Muscle of leg (tissue), 3 donors: ENCODE measurements at regions not wholly inside any gene's neighbourhood (a gene's known extent, or its start where the extent isn't known, plus 50 kb on each side); places are given as distances from the start of the nearest gene placed in this dataset.
"Not testable (repeated sequence)": the region's sequence is repeated elsewhere in the genome, so short reads cannot be mapped to it uniquely, and the experiment has no call there.

Experiments
- DNase-seq: peaks from one replicate; pipeline ENCODE4 v3.0.0; 2013
- H3K27ac ChIP-seq: one replicate; pipeline ENCODE4 v1.5.1; 2013; ENCODE audit warnings: mild to moderate bottlenecking, low read length, control low read depth
- H3K27me3 ChIP-seq: one replicate; pipeline ENCODE4 v1.6.1; 2013; ENCODE audit warnings: low read length; ENCODE audit not compliant: control insufficient read depth, insufficient read depth
- H3K36me3 ChIP-seq: one replicate; pipeline ENCODE4 v1.6.1; 2013; ENCODE audit warnings: low read length; ENCODE audit not compliant: control insufficient read depth, insufficient read depth
- H3K4me1 ChIP-seq: one replicate; pipeline ENCODE4 v1.6.1; 2013; ENCODE audit warnings: low read length; ENCODE audit not compliant: control insufficient read depth, insufficient read depth
- H3K4me3 ChIP-seq: one replicate; pipeline ENCODE4 v1.5.1; 2013; ENCODE audit warnings: low read length, control low read depth
- H3K9me3 ChIP-seq: replicated peaks from 2 replicates; pipeline ENCODE4 v1.6.1; 2013; ENCODE audit warnings: low read depth, low read length; ENCODE audit not compliant: control insufficient read depth
- WGBS: methylation state at CpG from one replicate; pipeline ENCODE4 v1.1.5; 2013; ENCODE audit warnings: missing lambda C conversion rate; ENCODE audit not compliant: insufficient coverage; 5-methylcytosine and 5-hydroxymethylcytosine counted together

DNA sequence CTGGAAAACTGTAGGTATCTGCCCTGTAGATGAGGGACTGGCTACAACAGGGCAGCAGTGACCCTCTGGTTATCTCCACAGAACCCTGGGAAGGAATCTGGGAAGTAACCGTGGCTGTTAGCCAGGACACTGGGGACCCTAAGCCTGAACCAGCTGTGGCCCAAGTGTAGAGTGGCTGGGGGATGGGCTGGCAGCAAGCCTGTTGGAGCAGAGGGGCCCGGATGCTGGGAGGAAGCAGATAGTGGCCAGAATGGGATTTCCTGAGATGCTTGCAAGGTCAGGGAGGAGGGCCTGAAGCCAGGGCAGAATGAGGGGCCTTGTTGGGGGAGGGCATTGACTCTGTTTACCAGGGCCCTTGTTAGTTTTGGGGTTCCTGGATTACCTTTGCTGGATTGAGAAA lies 161.0 kb upstream of the EOLA2 start:
- no peak for DNase-seq
- Histone ChIP-seq H3K9me3 (peaks cover 2% of the 10 kb centered on the region), H3K36me3 (no peaks in the 10 kb centered on the region), H3K4me3 (no peak overlapping the region), H3K27ac (no peak overlapping the region), H3K4me1 (peaks cover 9% of the 10 kb centered on the region), H3K27me3 (peaks cover 3% of the 10 kb centered on the region)
- WGBS, result 32% methylated on average over 2 of the region's 2 CpGs

GRCh38 chrX:150100261-150100660 lies 162.0 kb upstream of the EOLA2 start:
- Histone ChIP-seq H3K36me3 (no peaks in the 10 kb centered on the region), H3K27me3 (peaks cover 3% of the 10 kb centered on the region), H3K27ac (no peak overlapping the region), H3K4me1 (peaks cover 9% of the 10 kb centered on the region), H3K9me3 (peaks cover 2% of the 10 kb centered on the region), H3K4me3 (no peak overlapping the region)
- 56% methylated on average over 1 of the region's 3 CpGs for WGBS
- DNase-seq, result no peak

DNA sequence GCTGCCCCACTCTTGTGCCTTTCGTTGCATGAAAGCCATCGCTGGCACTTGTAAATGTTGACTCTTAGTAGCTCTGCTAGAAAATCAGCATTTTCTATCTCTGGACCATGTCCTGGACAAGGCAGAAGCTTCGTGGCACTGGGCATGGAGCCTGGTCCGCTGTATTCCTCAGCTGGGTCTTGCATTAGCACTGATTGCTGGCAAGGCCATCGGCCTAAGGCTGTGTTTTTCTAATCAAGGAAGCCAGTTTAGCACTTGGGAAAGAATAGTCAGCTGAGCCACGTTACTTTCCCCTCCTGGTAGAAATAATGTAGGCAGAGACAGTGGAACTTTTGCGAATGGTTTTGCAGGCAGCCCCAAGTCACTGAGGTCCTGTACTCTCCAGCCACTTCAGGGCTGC lies 180.2 kb upstream of the EOLA2 start:
- 62% methylated on average over 7 of the region's 7 CpGs for WGBS
- Histone ChIP-seq H3K36me3 (no peaks in the 10 kb centered on the region), H3K27me3 (peaks cover 7% of the 10 kb centered on the region), H3K9me3 (no peaks in the 10 kb centered on the region), H3K27ac (peak overlapping the region; percentile 85), H3K4me3 (no peak overlapping the region), H3K4me1 (peaks cover 23% of the 10 kb centered on the region)
- peak; percentile 86 for DNase-seq

DNA sequence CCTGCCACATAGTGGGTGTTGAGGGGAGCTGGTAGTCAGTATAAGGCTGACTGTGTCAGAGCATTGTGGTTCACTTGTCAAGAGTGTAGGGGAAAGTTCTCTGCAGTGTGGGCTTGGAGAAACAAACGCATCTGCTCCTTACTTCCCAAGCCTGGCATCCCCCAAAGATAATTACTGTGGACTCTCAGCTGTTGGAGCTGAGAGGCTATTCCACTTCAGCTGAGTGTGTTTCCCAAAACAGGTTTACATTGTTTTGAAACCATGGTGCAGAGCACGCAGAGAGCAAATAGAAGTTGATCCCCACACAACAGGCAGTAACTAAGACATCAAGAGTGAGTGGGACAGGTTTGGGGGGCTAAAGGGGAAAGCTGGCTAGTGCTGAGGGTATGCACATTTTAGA lies 181.0 kb upstream of the EOLA2 start:
- Histone ChIP-seq H3K4me1 (peaks cover 23% of the 10 kb centered on the region), H3K27ac (peak overlapping the region; percentile 85), H3K9me3 (no peaks in the 10 kb centered on the region), H3K27me3 (peaks cover 7% of the 10 kb centered on the region), H3K4me3 (no peak overlapping the region), H3K36me3 (no peaks in the 10 kb centered on the region)
- peak; percentile 80 for DNase-seq
- no CpG with 5 or more reads among the region's 2 CpGs for WGBS

DNA sequence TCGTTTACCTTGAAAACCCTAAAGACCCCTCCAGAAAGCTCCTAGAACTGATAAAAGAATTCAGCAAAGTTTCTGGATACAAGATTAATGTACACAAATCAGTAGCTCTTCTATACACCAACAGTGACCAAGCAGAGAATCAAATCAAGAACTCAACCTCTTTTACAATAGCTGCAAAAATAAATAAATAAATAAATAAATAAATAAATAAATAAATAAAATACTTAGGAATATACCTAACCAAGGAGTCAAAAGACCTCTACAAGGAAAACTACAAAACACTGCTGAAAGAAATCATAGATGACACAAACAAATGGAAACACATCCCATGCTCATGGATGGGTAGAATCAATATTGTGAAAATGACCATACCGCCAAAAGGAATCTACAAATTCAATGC lies 186.8 kb upstream of the EOLA2 start:
- not testable (repeated sequence) for H3K4me3 ChIP-seq, DNase-seq

GRCh38 chrX:150127216-150127615 lies 188.9 kb upstream of the EOLA2 start:
- WGBS, result 48% methylated on average over 3 of the region's 3 CpGs
- H3K27me3 ChIP-seq, result peaks cover 3% of the 10 kb centered on the region
- no peak for DNase-seq
- H3K9me3 ChIP-seq, result no peaks in the 10 kb centered on the region
- no peaks in the 10 kb centered on the region for H3K4me1 ChIP-seq
- H3K4me3 ChIP-seq, result no peak overlapping the region
- H3K27ac ChIP-seq, result no peak overlapping the region
- no peaks in the 10 kb centered on the region for H3K36me3 ChIP-seq

More for the DNA sequence above, 186.8 kb upstream of the EOLA2 start:
- not testable (repeated sequence) for H3K27ac ChIP-seq, H3K27me3 ChIP-seq, H3K9me3 ChIP-seq, H3K36me3 ChIP-seq
- WGBS, result no CpG with 5 or more reads among the region's 2 CpGs
- H3K4me1 ChIP-seq, result peaks cover 11% of the 10 kb centered on the region

GRCh38 chrX:150143721-150144440 lies 205.6 kb upstream of the EOLA2 start:
- WGBS, result 70% methylated on average over 1 of the region's 4 CpGs
- Histone ChIP-seq H3K4me1 (peaks cover 11% of the 10 kb centered on the region), H3K36me3 (no peaks in the 10 kb centered on the region), H3K27ac (no peak overlapping the region), H3K4me3 (no peak overlapping the region), H3K9me3 (no peaks in the 10 kb centered on the region), H3K27me3 (peaks cover 12% of the 10 kb centered on the region)
- no peak for DNase-seq

GRCh38 chrX:150146271-150146896 lies 208.1 kb upstream of the EOLA2 start:
- peak; percentile 31 for DNase-seq
- 75% methylated on average over 1 of the region's 1 CpG for WGBS

DNA sequence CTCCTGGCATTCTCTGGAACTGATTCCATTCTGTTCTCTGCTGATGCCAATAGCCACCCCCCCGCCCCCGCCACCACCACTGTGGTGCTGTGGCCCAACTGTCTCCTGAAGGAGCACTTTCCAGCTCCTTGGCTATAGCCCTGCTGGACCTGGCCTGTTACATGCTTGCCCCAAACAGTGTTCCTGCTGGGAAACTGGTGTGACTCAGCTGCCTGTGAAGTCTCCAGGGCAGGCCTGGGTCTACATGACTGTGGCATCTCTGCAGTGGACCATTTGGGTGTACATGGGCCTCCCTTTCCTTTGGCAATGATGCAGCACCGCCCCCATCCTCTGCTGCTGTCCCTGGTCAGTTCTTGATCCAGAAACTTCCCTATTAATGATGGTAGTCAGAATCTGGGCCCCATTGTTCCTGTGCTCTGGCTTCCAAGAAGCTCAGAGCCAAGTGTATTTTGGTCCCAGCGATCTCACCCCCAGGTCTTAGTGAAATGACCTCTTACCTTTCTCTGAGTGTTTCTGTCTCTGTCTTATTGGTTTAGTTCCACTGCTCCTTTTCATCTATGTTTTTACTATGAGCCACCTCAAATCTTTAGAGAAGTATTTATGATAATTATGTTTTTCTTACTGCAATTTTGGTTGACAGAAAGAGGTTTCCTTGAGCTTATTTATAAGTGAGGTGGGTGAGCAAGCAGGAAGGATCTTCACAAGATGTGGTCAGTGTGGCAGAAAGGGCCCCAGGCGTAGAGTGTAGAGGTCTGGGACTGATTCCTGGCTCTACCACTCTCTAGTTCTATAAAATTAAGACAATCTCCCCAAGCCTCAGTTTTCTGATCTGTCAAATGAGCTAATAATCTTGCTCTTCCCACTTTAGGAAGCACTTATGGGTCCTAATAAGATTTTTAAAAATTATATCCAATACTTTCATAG lies 210.7 kb upstream of the EOLA2 start:
- no peak overlapping the region for H3K27ac ChIP-seq
- peaks cover 14% of the 10 kb centered on the region for H3K27me3 ChIP-seq
- H3K9me3 ChIP-seq, result no peaks in the 10 kb centered on the region
- no peak overlapping the region for H3K4me3 ChIP-seq
- WGBS, result 60% methylated on average over 2 of the region's 5 CpGs
- no peaks in the 10 kb centered on the region for H3K36me3 ChIP-seq
- DNase-seq, result no peak
- H3K4me1 ChIP-seq, result peaks cover 20% of the 10 kb centered on the region

More at GRCh38 chrX:150146271-150146896, 208.1 kb upstream of the EOLA2 start:
- Histone ChIP-seq H3K36me3 (no peaks in the 10 kb centered on the region), H3K27ac (peak overlapping the region; percentile 61), H3K9me3 (no peaks in the 10 kb centered on the region), H3K4me1 (peaks cover 20% of the 10 kb centered on the region), H3K27me3 (peaks cover 13% of the 10 kb centered on the region), H3K4me3 (no peak overlapping the region)
